Colonic mucosa (tissue), 4 donors: ENCODE measurements at regions not wholly inside any gene's neighbourhood (a gene's known extent, or its start where the extent isn't known, plus 50 kb on each side); places are given as distances from the start of the nearest gene placed in this dataset.

Experiments
- DNase-seq: peaks from one replicate; pipeline ENCODE4 v3.0.0-alpha.2; 2020
- H3K27ac ChIP-seq: fragments of 200-600 bp; one replicate; pipeline ENCODE4 v1.8.0; 2021
- H3K27me3 ChIP-seq: fragments of 200-600 bp; one replicate; pipeline ENCODE4 v1.8.0; 2021
- H3K36me3 ChIP-seq: fragments of 200-600 bp; one replicate; pipeline ENCODE4 v1.8.0; 2021
- H3K4me1 ChIP-seq: fragments of 200-600 bp; one replicate; pipeline ENCODE4 v1.8.0; 2021; ENCODE audit warnings: mild to moderate bottlenecking
- H3K4me3 ChIP-seq: fragments of 200-600 bp; one replicate; pipeline ENCODE4 v1.8.0; 2021
- H3K9ac ChIP-seq, 2 donors: one replicate each; pipeline ENCODE4 v1.7.0; 2013; ENCODE audit warnings: control low read depth in 2 of 2, low read depth in 2 of 2, low read length in 2 of 2
- H3K9me3 ChIP-seq: fragments of 200-600 bp; one replicate; pipeline ENCODE4 v1.8.0; 2021
- CTCF ChIP-seq: fragments of 200-600 bp; IDR thresholded peaks from one replicate; pipeline ENCODE4 v1.8.0; 2022; ENCODE audit warnings: antibody characterized with exemption, mild to moderate bottlenecking
- intact Hi-C: fragments of 100-400 bp; cut with DNase I; formaldehyde crosslinking; loops from one replicate; pipeline ENCODE4 v1.14.1; 2022
- donor health status: healthy.
- donor health status: DM: no; HTN: no; CAD: no.
- donor health status: DM: no; HTN: no; CAD: no.

- no peaks in the 10 kb centered on the region for H3K9me3 ChIP-seq
- no peak overlapping the region for H3K4me3 ChIP-seq
- H3K27ac ChIP-seq, result no peak overlapping the region
- no peak for TF ChIP-seq CTCF
- no peak for DNase-seq
- H3K4me1 ChIP-seq, result no peaks in the 10 kb centered on the region
- intact Hi-C loops, result no loop called here
- no peaks in the 10 kb centered on the region for H3K36me3 ChIP-seq
- no peaks in the 10 kb centered on the region for H3K27me3 ChIP-seq
- H3K9ac ChIP-seq, result no peak overlapping the region
These were observed 277.4 kb upstream of the LYZL1 start for GRCh38 chr10:29011516-29011915.

GRCh38 chr10:29012926-29013554, 275.8 kb upstream of the LYZL1 start:
- Histone ChIP-seq H3K27me3 (no peaks in the 10 kb centered on the region), H3K36me3 (no peaks in the 10 kb centered on the region), H3K27ac (no peak overlapping the region), H3K4me3 (no peak overlapping the region), H3K9me3 (no peaks in the 10 kb centered on the region), H3K9ac (no peak overlapping the region), H3K4me1 (no peaks in the 10 kb centered on the region)
- no peak for DNase-seq
- no peak for TF ChIP-seq CTCF
- intact Hi-C loops, result no loop called here

GRCh38 chr10:29021591-29021990, 267.3 kb upstream of the LYZL1 start:
- no peak overlapping the region for H3K27ac ChIP-seq
- H3K9ac ChIP-seq, result no peak overlapping the region
- TF ChIP-seq CTCF, result no peak
- no peak for DNase-seq
- H3K4me3 ChIP-seq, result no peak overlapping the region
- H3K36me3 ChIP-seq, result no peaks in the 10 kb centered on the region
- no peaks in the 10 kb centered on the region for H3K4me1 ChIP-seq
- H3K27me3 ChIP-seq, result no peaks in the 10 kb centered on the region
- H3K9me3 ChIP-seq, result no peaks in the 10 kb centered on the region
- intact Hi-C loops, result no loop called here

GRCh38 chr10:29022513-29022912, 266.4 kb upstream of the LYZL1 start:
- H3K4me1 ChIP-seq, result no peaks in the 10 kb centered on the region
- H3K4me3 ChIP-seq, result no peak overlapping the region
- intact Hi-C loops, result no loop called here
- H3K36me3 ChIP-seq, result no peaks in the 10 kb centered on the region
- no peak overlapping the region for H3K27ac ChIP-seq
- no peak overlapping the region for H3K9ac ChIP-seq
- no peaks in the 10 kb centered on the region for H3K9me3 ChIP-seq
- no peak for TF ChIP-seq CTCF
- no peak for DNase-seq
- H3K27me3 ChIP-seq, result no peaks in the 10 kb centered on the region

GRCh38 chr10:29023678-29024077, 265.2 kb upstream of the LYZL1 start:
- Histone ChIP-seq H3K36me3 (no peaks in the 10 kb centered on the region), H3K4me1 (no peaks in the 10 kb centered on the region), H3K9me3 (no peaks in the 10 kb centered on the region), H3K4me3 (no peak overlapping the region), H3K27ac (no peak overlapping the region), H3K9ac (no peak overlapping the region), H3K27me3 (no peaks in the 10 kb centered on the region)
- DNase-seq, result no peak
- intact Hi-C loops, result no loop called here
- no peak for TF ChIP-seq CTCF
